ENCODE measurements at regions not wholly inside any gene's neighbourhood (a gene's known extent, or its start where the extent isn't known, plus 50 kb on each side); places are given as distances from the start of the nearest gene placed in this dataset.

DNA sequence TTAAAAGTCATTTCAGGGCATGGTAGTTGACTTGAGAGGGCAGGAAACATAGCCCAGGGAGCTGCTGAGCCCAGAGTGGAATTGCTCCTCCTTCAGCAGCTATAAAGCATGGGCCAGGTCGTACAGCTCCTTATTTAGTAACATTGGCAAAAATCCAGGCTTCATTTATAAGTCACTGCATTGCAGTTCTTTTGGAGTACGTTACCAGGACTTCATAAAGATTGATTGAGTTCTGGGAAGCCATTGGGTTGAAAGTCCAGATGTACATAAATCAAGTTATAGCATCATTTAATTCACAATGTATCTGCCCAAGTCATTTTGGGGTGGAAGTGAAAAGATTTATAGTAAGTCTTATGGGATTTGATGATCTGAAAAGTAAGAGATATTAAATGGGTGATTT lies 53.0 kb upstream of the ANKEF1 start:
- no peak for DNase-seq

GRCh38 chr20:9978397-9979004 lies 56.3 kb upstream of the ANKEF1 start:
- DNase-seq = peak; percentile 72

GRCh38 chr20:9977629-9978028 lies 57.2 kb upstream of the ANKEF1 start:
- no peak for DNase-seq

GRCh38 chr20:9974324-9974723 lies 60.5 kb upstream of the ANKEF1 start:
- DNase-seq = no peak

DNA sequence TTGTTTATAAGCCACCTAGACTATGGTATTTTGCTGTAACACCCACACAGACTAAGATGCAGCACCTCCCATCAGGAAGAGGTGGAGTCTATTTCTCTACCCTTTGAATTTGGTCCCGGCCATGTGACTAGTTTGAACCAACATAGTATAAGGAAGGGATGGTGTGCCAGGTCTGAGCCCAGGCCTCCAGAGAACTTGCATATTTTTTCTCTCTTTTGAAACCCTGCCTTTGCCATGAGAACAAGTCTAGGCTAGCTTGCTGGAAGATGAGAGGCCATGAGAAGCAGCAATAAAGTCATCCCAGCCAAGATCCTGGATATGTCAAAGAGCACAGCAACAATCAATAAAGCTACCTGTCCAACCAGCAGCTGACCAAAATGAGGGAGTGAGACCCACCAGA lies 63.0 kb upstream of the ANKEF1 start:
- DNase-seq = no peak

DNA sequence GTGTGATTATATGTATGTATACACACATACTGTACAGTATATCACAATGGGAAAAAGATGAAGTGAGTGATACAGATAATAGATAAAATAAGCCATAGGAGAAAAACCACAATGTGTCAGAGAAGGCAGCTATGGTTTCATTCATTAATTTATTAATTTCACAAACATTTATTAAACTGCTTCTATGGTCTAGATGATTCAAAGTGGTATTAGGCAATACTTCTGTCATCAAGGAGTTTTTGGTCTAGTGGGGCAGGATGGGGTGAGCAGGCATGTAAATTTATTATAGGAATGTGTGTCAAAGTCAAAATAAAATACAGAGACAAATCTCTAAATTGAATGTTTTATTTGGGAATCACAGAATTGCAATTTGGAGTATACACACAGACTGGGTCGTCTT lies 65.2 kb upstream of the ANKEF1 start:
- no peak for DNase-seq

DNA sequence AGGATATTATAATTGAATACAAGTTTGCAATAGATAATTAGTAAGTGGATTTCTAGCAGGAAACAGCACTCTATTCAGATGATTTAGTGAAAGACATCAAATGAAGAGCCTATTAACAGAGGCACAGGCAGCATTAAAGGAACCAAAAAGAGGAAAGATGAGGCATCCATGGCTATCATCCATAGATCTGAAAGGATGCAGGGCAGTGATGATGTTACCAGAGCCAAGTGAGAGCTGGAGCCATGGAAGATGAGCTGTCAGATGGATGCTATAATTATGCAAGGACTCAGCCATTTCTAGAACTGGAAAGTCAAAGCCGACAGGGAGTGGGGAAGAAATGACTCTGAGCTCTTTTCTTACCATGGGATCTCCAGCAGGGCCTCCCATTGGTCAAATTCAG lies 66.8 kb upstream of the ANKEF1 start:
- DNase-seq = no peak

DNA sequence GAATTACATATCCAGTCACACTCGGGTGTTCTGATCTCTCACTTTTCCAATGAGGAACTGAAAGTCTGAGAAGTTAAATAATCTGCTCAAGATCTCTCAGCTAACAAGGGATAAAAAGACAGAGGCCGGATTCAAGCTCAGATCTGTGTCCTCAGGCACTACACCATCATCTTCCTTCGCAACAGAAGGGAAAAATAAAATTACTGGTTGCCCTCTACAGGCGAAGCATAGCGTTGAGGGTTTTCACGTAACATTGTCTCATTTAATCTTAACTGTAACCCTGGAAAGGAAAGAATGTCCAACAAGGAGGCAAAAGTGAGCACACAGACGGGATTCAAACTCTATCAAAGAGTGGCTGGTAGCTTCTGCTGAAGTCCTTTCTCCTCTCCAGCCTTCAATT lies 67.8 kb upstream of the ANKEF1 start:
- no peak for DNase-seq

DNA sequence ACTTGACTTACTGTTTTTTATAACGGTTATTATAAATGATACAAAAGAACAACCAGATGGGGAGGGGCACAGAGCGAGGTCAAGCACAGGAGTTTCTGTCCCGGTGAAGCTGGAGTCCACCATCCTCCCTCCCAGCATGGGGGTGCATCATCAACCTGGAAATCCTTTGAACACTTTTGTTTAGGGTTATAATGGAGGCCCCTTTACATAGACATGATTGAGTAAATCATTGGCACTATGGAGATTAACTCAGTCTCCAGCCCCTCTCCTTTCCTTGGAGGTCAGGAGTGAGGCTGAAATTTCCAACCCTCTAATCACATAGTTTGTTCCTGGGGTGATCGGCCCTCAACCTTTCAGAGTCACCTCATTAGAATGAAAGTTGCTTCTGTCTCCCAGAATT lies 71.8 kb upstream of the ANKEF1 start:
- DNase-seq = no peak

DNA sequence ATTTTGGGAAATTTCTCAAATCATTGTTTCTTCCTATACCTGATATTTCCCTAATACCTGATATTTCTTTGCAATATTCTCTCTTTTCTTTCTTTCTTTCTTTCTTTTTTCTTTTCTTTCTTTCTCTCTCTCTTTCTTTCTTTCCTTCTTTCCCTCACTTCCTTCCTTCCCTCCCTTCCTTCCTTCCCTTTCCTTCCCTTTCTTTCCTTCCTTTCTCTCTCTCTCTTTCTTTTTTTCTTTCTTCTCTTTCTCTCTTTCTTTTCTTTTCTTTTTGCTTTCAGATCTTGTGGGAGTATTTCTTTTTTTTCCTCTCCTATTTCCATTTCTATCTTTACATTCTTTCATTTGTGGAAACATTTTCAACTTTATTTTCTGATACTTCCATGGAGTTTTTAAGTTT lies 76.1 kb upstream of the ANKEF1 start:
- DNase-seq = no peak

- no peak for DNase-seq
Observed at GRCh38 chr20:9955646-9956045, 79.1 kb upstream of the ANKEF1 start.

- DNase-seq = no peak
Observed at GRCh38 chr20:9949563-9949962, 85.2 kb upstream of the ANKEF1 start.

- DNase-seq = no peak
Observed at GRCh38 chr20:9945408-9945807, 89.4 kb upstream of the ANKEF1 start.

GRCh38 chr20:9942736-9943135 lies 92.1 kb upstream of the ANKEF1 start:
- DNase-seq = no peak

GRCh38 chr20:9940329-9940728 lies 94.5 kb upstream of the ANKEF1 start:
- no peak for DNase-seq

DNA sequence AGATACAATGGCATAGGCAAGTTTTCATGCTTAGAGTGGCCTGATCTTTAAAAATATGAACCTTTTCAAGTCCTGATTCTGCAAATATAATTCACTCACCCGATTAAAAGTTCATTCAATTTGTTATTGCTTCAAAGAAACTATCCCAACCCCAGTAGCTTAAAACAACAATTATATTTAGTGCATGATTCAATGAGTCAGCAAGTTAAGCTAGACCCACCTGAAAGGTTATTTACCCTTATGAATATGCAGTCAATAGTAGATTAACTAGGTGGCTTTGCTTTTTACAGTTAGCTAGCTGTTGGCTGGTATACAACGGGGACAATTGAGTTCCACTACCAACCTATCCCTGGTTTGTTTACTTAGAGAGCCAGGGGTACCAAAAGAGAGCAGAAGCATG lies 95.6 kb upstream of the ANKEF1 start:
- no peak for DNase-seq

GRCh38 chr20:9935285-9935684 lies 96.4 kb upstream of the PAK5 start:
- DNase-seq = no peak

- no peak for DNase-seq
Observed at GRCh38 chr20:9930142-9930541, 91.3 kb upstream of the PAK5 start.

DNA sequence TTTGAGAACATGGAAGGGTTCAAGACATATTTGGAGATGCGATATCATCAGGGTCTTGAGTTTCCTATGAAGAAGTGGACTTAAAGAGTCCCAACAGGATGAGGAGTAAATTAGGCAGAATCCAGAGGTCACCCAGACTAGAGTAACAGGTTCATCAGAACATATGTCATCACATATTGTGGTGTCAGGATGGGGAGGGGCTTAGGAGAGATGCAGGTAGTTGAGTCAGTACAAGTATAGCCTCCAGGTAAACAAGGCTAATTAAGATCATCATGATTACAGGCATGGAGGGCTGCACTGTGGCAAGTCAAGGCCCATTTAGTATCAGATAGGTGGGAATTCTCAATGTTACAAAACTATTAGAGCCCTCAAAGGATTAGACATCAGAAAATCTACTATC lies 90.1 kb upstream of the PAK5 start:
- DNase-seq = no peak

DNA sequence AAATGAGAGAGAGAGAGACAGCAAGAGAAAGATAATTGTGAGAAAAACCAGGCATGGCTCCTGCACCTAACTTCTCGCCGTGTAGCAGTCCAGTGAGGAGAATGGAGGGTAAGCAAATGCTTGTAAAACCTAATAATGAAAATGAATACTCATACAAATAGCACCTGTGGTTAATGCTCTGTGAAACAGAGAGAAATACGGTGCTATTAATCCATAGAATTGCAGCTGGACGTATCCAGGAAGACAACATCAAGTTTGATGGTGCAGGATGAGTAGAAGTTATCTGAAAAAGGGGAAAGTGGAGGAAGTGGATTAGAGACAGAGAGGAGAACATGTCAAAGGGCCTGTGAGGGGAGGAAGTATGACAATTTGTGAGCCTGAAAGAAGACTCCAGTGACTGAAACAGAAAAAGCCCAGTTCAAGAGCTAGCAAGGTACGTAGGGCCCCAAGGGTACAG lies 89.4 kb upstream of the PAK5 start:
- peak; percentile 35 for DNase-seq

DNA sequence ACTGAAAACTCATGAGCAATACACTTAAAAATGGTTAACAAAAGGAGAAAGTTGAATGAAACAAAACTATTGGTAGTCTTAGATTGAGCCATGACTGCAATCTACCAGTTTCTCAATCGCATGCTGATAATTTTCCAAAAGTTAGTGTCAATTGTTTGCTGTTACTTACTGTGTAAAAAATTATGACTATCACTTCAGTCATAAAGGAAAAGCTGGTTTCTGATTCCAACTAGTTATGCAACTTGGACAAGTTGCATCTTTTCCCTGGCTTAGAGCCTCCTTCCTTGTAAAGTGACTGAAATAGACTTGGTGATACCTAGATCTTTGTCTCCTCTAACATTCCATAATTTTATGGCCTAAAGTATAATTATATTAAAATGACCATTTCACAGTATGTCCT lies 88.3 kb upstream of the PAK5 start:
- peak; percentile 1 for DNase-seq

GRCh38 chr20:9926476-9926875 lies 87.6 kb upstream of the PAK5 start:
- no peak for DNase-seq

DNA sequence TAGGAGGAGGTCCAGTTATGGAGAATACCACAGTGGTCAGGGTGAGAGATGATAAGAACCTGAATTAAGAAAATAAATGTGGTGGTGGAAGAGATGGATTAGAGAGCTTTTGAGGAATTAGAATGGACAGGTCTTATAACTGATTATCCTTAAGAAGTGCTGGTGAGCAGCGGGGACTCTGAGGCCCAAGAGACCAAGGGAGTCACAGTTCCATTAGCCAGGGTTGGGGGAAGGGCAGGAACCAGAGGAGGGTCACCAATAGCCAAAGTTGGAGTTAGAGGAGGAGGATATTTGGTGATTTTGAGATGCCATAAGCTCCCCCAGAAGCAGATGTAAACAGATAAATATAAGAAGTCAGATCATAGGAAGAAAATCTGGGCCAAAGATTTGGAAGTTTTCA lies 87.1 kb upstream of the PAK5 start:
- DNase-seq = no peak

GRCh38 chr20:9923648-9924047 lies 84.8 kb upstream of the PAK5 start:
- no peak for DNase-seq

DNA sequence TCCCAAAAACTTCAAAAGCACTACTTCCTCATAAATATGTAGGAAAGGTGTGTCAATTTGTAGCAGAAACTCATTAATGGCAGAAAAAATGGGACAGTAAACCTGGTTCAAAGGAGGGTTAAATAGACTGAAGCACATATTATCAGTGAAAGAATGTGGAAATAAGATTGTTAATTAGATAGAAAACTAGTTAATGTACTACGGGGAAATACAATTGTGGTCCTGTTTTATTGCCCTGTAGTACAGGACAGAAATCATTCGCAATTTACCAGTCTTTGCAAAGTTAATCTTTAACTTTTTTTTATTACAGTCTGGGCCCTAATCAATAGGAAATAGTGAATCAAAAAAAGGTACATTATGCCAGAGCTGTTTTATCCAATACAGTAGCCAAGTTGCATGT lies 82.0 kb upstream of the PAK5 start:
- no peak for DNase-seq

All from activated CD4-positive, alpha-beta T cell treated with anti-CD3 and anti-CD28 coated beads, Interleukin-2, Interleukin-6, amounts not matched to agents 100 ng/mL and 50 ng/mL, durations not matched to agents 16 hours and 8 hours (primary cell).